Heart right ventricle (tissue), 16 donors: ENCODE measurements at regions not wholly inside any gene's neighbourhood (a gene's known extent, or its start where the extent isn't known, plus 50 kb on each side); places are given as distances from the start of the nearest gene placed in this dataset.

ENCODE experiments used
- ATAC-seq, 8 donors: fragments of 200-7000 bp; cut with Tn5 transposase; one replicate each; pipeline ENCODE4 v1.9.1; 2020; ENCODE audit warnings: mild to moderate bottlenecking in 8 of 8, moderate library complexity in 8 of 8, moderate number of reproducible peaks in 1 of 8
- DNase-seq, 2 donors: peaks; one replicate each; pipeline ENCODE4 v3.0.0-alpha.2; 2020
- H3K27ac ChIP-seq, 10 donors: fragments of 200-600 bp; sonication (generic) in 2 of 10; one replicate each; pipeline versions ENCODE4 v1.5.0 to v1.8.0; 2020 to 2022; ENCODE audit warnings: mild to moderate bottlenecking in 3 of 10
- H3K27me3 ChIP-seq, 7 donors: fragments of 200-600 bp; one replicate each; pipeline ENCODE4 v1.8.0; 2021 to 2022; ENCODE audit warnings: mild to moderate bottlenecking in 2 of 7
- H3K36me3 ChIP-seq, 9 donors: fragments of 200-600 bp; sonication (generic) in 1 of 9; one replicate each; pipeline versions ENCODE4 v1.5.0 to v1.8.0; 2020 to 2022; ENCODE audit warnings: mild to moderate bottlenecking in 2 of 9
- H3K4me1 ChIP-seq, 9 donors: fragments of 200-600 bp; sonication (generic) in 1 of 9; one replicate each; pipeline versions ENCODE4 v1.5.0 to v1.8.0; 2020 to 2022; ENCODE audit warnings: mild to moderate bottlenecking in 4 of 9
- H3K4me3 ChIP-seq, 10 donors: fragments of 200-600 bp; sonication (generic) in 2 of 10; one replicate each; pipeline versions ENCODE4 v1.5.0 to v1.8.0; 2020 to 2022; ENCODE audit warnings: mild to moderate bottlenecking in 7 of 10, moderate library complexity in 2 of 10
- H3K9me3 ChIP-seq, 11 donors: fragments of 200-600 bp in 10 of 11; sonication (generic) in 2 of 11; one replicate each; pipeline versions ENCODE4 v1.5.0 to v1.8.0; 2013 to 2022; ENCODE audit warnings: mild to moderate bottlenecking in 2 of 11, control low read depth in 1 of 11, moderate library complexity in 1 of 11
- WGBS, 2 donors: extraction: QIAGEN DNeasy Blood & Tissue Kit; methylation state at CpG; one replicate each; pipeline ENCODE4 v1.1.7; 2013; ENCODE audit warnings: inconsistent platforms in 1 of 2; 5-methylcytosine and 5-hydroxymethylcytosine counted together
- intact Hi-C, 10 donors: fragments of 100-400 bp; cut with DNase I; formaldehyde crosslinking; loops; one replicate each; pipeline versions ENCODE4 v1.11.1 to v1.14.2; 2022
- TF ChIP-seq, protein P1 (sequence below), 9 donors: fragments of 200-600 bp; sonication (generic) in 2 of 9; IDR thresholded peaks; one replicate each; pipeline versions ENCODE4 v1.5.0 to v1.8.0; 2021 to 2022; ENCODE audit warnings: antibody characterized with exemption in 9 of 9, mild to moderate bottlenecking in 5 of 9, moderate library complexity in 1 of 9
- donor health status: Arrhythmogenic right ventricular cardiomyopathy.
- donor health status: ischemic (EF 13 %, LVEDD 7.1; RV severe dilation, severe dysfunction).
- donor health status: healthy with polysubstance abuse.
- donor health status: DM: no; HTN: yes; CAD: no.
- donor health status: DM: no; HTN: no; CAD: no.
- donor health status: ischemic (EF 25% LVEDD 6.9; RV normal size, moderate dysfunction).
- donor health status: ischemic (EF 25% LVEDD 5.7; RV mildly dilated, moderate dysfunction).
- donor health status: healthy.
- donor health status: DM: yes; HTN: yes; CAD: no.
- donor health status: Ischemic cardiomyopathy.
- donor health status: ischemic (EF 35%, LVEDD 5.7; RV mildly dilated, moderate dysfunction).
- donor health status: nonischemic (EF 11% LVEDD 7.7; RV severe dilation, severe dysfunction).
- donor health status: DM: yes; HTN: yes; CAD: no.
- donor health status: PGD.
- donor health status: ischemic (EF 29% LVEDD 5.4; RV normal size, mild dysfunction).
- donor health status: nonischemic (EF 23%, LVEDD 6.1; RV moderate dilation, normal function).

DNA sequence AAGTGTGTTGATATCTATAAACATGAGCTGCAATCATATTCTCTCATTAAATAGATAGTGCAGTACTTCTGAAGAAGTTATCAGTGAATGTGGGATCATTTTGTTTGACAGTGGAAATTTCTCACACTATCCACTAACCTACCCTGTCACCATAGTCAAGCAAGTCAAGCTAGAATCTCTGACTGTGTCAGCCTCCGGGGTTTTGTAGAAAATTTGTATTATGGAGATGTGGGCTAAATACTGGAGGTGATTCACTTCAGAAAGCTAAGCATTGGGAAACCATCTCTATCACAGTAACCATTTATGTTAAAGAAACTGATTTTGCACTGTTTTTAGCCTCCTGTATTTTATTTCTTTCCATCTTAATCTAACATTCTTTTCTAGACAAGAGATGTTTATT, 126.6 kb upstream of the CREB1 start:
- intact Hi-C loops = no loop called here
- TF ChIP-seq, protein P1, sequence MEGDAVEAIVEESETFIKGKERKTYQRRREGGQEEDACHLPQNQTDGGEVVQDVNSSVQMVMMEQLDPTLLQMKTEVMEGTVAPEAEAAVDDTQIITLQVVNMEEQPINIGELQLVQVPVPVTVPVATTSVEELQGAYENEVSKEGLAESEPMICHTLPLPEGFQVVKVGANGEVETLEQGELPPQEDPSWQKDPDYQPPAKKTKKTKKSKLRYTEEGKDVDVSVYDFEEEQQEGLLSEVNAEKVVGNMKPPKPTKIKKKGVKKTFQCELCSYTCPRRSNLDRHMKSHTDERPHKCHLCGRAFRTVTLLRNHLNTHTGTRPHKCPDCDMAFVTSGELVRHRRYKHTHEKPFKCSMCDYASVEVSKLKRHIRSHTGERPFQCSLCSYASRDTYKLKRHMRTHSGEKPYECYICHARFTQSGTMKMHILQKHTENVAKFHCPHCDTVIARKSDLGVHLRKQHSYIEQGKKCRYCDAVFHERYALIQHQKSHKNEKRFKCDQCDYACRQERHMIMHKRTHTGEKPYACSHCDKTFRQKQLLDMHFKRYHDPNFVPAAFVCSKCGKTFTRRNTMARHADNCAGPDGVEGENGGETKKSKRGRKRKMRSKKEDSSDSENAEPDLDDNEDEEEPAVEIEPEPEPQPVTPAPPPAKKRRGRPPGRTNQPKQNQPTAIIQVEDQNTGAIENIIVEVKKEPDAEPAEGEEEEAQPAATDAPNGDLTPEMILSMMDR (IDR thresholded peaks at IDR 0.05) = no peak
- H3K27me3 ChIP-seq = no peaks in the 10 kb centered on the region
- no peaks in the 10 kb centered on the region for H3K9me3 ChIP-seq
- DNase-seq (no peak), ATAC-seq (no peak)
- H3K4me3 ChIP-seq = no peak overlapping the region
- 90 to 94% methylated on average over 1 of the region's 1 CpG for WGBS, 2 donors
- no peaks in the 10 kb centered on the region for H3K36me3 ChIP-seq
- peaks cover 0 to 7% (median 2%) of the 10 kb centered on the region in 9 donors for H3K4me1 ChIP-seq
- no peak overlapping the region for H3K27ac ChIP-seq

DNA sequence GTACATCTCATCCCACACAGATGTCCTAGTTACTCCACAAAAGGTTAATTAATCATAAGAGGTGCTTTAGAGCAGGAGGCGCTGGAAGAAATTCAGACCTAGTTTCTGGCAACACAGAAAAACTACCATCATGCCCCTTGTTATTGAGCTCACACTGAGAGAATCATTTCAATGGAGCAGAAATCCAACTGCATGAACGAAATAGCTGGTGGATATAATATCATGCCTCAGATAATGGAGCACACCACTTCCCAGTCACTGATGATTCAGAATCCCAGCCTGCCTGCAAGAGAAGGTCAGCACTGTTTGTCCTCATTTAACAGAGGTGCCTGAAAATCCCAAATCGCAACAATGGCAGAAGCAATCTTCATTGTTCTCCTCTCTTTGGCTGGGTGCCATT, 125.8 kb upstream of the CREB1 start:
- no peak for DNase-seq
- Histone ChIP-seq H3K4me1 (peaks cover 0 to 15% (median 10%) of the 10 kb centered on the region in 9 donors), H3K27me3 (no peaks in the 10 kb centered on the region), H3K9me3 (no peaks in the 10 kb centered on the region), H3K36me3 (no peaks in the 10 kb centered on the region), H3K27ac (peak overlapping the region in 1 of 10 donors; percentile 47), H3K4me3 (no peak overlapping the region)
- 59 to 70% methylated on average over 3 of the region's 3 CpGs for WGBS, 2 donors
- intact Hi-C loops = no loop called here
- TF ChIP-seq, protein P1 (IDR thresholded peaks at IDR 0.05) = no peak
- peak in 2 of 8 donors; percentile 85 to 96 for ATAC-seq

DNA sequence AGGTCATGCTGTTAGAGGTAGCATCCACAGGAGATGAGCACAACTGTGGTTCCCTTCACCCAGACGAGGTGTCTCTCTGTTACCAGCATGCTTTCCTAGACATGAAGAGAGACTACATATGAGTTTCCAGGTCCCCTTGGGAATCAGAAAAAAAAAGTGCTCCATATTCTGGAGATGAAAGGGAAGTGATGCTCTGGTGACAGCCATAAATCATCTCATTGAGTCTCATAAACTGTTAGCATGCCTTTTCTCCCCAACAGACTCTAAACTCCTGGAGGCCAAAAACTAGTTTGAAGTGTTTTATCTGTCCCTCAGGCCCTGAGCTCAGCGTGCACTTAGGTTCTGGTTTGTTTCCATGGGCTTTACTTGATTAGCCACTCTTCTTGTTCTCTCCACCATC, 124.6 kb upstream of the CREB1 start:
- no peaks in the 10 kb centered on the region for H3K27me3 ChIP-seq
- ATAC-seq (no peak), DNase-seq (no peak)
- no peaks in the 10 kb centered on the region for H3K36me3 ChIP-seq
- H3K4me3 ChIP-seq = no peak overlapping the region
- no peaks in the 10 kb centered on the region for H3K9me3 ChIP-seq
- H3K4me1 ChIP-seq = peaks cover 0 to 23% (median 14%) of the 10 kb centered on the region in 9 donors
- WGBS, 2 donors = 72 to 76% methylated on average over 2 of the region's 2 CpGs
- TF ChIP-seq, protein P1 (IDR thresholded peaks at IDR 0.05) = no peak
- intact Hi-C loops = no loop called here
- H3K27ac ChIP-seq = no peak overlapping the region

DNA sequence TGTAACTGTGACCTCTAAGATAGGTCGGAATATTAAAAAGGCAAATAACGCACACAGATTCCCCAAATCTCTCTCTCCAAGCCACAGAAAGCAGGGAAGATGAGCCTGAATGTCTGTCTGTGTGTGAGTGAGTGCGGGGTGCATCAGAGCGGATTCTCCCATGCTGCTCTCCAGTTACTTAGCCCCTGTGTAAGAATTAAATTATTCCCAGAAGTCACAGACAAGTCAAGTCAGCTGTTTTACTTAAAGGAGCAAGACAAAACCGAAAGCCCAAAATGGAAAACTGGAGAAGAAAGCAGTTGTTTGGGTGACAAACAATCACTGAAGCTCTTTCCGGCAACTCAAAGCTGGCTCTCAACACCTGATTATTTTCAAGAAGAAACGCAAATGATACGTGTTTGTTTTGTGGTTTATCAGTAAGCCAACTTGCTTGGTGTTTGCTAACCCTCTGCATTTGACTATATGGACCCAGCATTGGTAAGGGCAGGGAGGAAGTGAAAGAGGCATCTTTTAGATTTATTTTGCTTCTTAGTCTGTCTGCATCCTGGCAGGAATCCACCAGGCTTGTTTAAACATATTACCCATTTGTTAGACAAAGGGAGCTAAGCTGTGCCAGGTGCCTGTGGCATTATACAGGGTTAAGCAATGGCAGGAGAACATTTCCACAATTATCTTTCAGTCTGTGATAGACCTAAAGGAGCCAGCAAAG, 121.5 kb upstream of the CREB1 start:
- intact Hi-C loops = no loop called here
- Histone ChIP-seq H3K27me3 (no peaks in the 10 kb centered on the region), H3K9me3 (no peaks in the 10 kb centered on the region), H3K4me3 (no peak overlapping the region), H3K27ac (no peak overlapping the region), H3K36me3 (no peaks in the 10 kb centered on the region), H3K4me1 (peaks cover 0 to 23% (median 14%) of the 10 kb centered on the region in 9 donors)
- DNase-seq (no peak), ATAC-seq (no peak)
- TF ChIP-seq, protein P1 (IDR thresholded peaks at IDR 0.05) = no peak
- WGBS, 2 donors = 65 to 69% methylated on average over 8 of the region's 8 CpGs
